ENCODE measurements at regions not wholly inside any gene's neighbourhood (a gene's known extent, or its start where the extent isn't known, plus 50 kb on each side); places are given as distances from the start of the nearest gene placed in this dataset.

DNA sequence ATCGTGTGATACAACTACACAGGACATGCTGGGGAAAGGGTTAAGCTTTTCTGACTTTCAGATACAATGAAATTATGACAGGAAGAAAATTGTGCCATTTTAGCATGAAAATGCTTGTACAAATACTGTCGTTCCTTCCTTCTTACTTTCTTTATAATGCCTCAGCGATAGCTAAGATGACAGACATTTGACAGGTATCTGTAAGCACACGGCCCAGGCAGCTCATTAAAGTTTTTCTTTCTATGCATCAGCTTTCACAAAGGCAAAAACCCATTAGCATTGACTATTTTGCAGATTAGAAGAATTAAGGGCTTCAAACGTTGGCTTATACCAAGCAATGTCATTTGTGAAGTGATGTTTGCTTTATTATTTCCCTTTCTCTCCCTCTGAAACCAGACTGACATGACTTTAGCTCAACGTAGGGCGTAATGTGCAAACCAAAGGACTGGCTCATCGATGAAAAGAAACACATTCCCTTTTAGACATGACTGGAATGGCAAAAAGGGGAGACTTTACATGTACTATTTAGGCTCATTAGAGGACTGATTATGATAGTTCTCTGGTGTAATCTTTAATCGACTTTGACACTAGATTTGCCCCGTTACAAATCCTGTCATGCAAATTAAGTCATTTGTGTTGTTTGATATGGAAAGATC lies 258.4 kb upstream of the SP8 start:
- H3K4me3 ChIP-seq (ENCODE audit: low read length, poor library complexity, severe bottlenecking) = no peak overlapping the region
- H3K9me3 ChIP-seq (ENCODE audit: insufficient read depth, low read depth, low read length) = no peaks in the 10 kb centered on the region
- no peak overlapping the region for H3K9ac ChIP-seq (ENCODE audit: low read depth, low read length, poor library complexity, severe bottlenecking)
- H3K9me2 ChIP-seq (replicated peaks; ENCODE audit: low read depth, low read length) = no peaks in the 10 kb centered on the region
- peaks cover 5% of the 10 kb centered on the region for H3K4me1 ChIP-seq (ENCODE audit: insufficient read depth, low read length, poor library complexity, severe bottlenecking)
- no peaks in the 10 kb centered on the region for H4K20me1 ChIP-seq (ENCODE audit: insufficient read depth, low read length, poor library complexity, severe bottlenecking)
- H3K4me2 ChIP-seq (ENCODE audit: low read depth, low read length, poor library complexity, severe bottlenecking) = no peak overlapping the region
- H3K79me2 ChIP-seq (ENCODE audit: insufficient read depth, low read length) = no peaks in the 10 kb centered on the region
- H3K36me3 ChIP-seq (ENCODE audit: insufficient read depth, low read length) = no peaks in the 10 kb centered on the region
- no peaks in the 10 kb centered on the region for H3K27me3 ChIP-seq (ENCODE audit: insufficient read depth, low read length, poor library complexity, severe bottlenecking)
- no peaks in the 10 kb centered on the region for H3F3A ChIP-seq (ENCODE audit: low read depth)
- TF ChIP-seq, protein P1, sequence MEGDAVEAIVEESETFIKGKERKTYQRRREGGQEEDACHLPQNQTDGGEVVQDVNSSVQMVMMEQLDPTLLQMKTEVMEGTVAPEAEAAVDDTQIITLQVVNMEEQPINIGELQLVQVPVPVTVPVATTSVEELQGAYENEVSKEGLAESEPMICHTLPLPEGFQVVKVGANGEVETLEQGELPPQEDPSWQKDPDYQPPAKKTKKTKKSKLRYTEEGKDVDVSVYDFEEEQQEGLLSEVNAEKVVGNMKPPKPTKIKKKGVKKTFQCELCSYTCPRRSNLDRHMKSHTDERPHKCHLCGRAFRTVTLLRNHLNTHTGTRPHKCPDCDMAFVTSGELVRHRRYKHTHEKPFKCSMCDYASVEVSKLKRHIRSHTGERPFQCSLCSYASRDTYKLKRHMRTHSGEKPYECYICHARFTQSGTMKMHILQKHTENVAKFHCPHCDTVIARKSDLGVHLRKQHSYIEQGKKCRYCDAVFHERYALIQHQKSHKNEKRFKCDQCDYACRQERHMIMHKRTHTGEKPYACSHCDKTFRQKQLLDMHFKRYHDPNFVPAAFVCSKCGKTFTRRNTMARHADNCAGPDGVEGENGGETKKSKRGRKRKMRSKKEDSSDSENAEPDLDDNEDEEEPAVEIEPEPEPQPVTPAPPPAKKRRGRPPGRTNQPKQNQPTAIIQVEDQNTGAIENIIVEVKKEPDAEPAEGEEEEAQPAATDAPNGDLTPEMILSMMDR (conservative IDR thresholded peaks at IDR 0.05; ENCODE audit: low read length) = no peak
- no peak for TF ChIP-seq EZH2phosphoT487 (IDR thresholded peaks at IDR 0.05; ENCODE audit: borderline replicate concordance)
- no peak overlapping the region for H2AFZ ChIP-seq (ENCODE audit: low read length)

DNA sequence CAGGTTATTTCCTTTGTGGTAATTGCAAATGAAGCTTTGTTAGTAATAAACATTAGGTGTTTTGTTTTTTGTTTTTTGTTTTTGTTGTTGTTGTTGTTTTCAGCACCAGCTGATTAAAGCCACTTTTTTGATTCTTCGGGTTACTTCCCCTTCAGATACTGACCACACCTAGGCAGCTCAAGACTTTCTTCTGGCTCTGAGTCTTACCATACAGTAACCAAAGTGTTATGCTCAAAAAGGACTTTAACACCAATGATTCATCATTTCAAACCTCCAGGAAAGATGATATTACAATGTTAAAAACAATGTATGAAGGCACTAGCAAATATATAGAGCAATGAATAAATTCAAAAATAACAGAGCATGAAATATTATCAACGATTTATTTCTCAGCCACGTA lies 265.2 kb upstream of the SP8 start:
- no peak overlapping the region for H3K4me2 ChIP-seq (ENCODE audit: low read depth, low read length, poor library complexity, severe bottlenecking)
- no peak overlapping the region for H3K4me3 ChIP-seq (ENCODE audit: low read length, poor library complexity, severe bottlenecking)
- no peak overlapping the region for H2AFZ ChIP-seq (ENCODE audit: low read length)
- no peaks in the 10 kb centered on the region for H3K36me3 ChIP-seq (ENCODE audit: insufficient read depth, low read length)
- H3K4me1 ChIP-seq (ENCODE audit: insufficient read depth, low read length, poor library complexity, severe bottlenecking) = no peaks in the 10 kb centered on the region
- no peaks in the 10 kb centered on the region for H3K79me2 ChIP-seq (ENCODE audit: insufficient read depth, low read length)
- H3K9me2 ChIP-seq (replicated peaks; ENCODE audit: low read depth, low read length) = no peaks in the 10 kb centered on the region
- H3F3A ChIP-seq (ENCODE audit: low read depth) = no peaks in the 10 kb centered on the region
- TF ChIP-seq, protein P1 (conservative IDR thresholded peaks at IDR 0.05; ENCODE audit: low read length) = no peak
- TF ChIP-seq EZH2phosphoT487 (IDR thresholded peaks at IDR 0.05; ENCODE audit: borderline replicate concordance) = no peak
- H3K9me3 ChIP-seq (ENCODE audit: insufficient read depth, low read depth, low read length) = no peaks in the 10 kb centered on the region
- H3K9ac ChIP-seq (ENCODE audit: low read depth, low read length, poor library complexity, severe bottlenecking) = no peak overlapping the region
- no peaks in the 10 kb centered on the region for H4K20me1 ChIP-seq (ENCODE audit: insufficient read depth, low read length, poor library complexity, severe bottlenecking)
- no peaks in the 10 kb centered on the region for H3K27me3 ChIP-seq (ENCODE audit: insufficient read depth, low read length, poor library complexity, severe bottlenecking)

DNA sequence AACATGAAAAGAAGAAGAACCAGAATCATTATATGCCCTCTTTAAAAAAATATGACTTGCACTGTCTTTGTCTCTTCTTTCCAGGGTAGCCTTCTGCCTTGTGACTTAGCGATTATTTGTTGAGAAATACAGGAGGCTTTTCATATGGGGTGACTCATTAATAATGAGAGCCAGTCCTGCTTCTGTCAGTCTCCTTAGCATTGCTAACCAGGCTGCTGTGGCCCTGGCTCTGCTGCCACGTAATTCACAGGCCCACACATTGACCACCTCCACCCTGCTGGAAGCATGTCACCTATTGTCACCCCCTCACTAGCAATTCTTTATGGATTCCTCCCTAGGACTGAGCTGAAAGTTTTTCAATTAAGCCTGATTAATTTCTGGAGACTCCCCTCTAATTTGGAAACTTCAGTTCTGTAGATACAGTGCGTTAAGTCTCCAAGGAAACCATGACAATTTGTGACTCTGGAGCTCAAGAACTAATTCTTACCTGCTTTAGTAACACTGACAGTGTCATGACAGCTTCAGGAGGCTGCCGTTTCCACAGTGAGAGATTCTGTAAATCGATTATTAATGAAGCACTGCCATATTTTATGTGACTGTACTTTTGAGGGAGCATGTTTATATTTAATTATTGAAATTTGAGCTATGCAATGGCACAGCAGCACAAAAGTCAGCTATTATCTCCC lies 267.9 kb upstream of the SP8 start:
- Histone ChIP-seq H3K36me3 (ENCODE audit: insufficient read depth, low read length) (no peaks in the 10 kb centered on the region), H3K9ac (ENCODE audit: low read depth, low read length, poor library complexity, severe bottlenecking) (no peak overlapping the region), H3K4me1 (ENCODE audit: insufficient read depth, low read length, poor library complexity, severe bottlenecking) (no peaks in the 10 kb centered on the region), H3K9me3 (ENCODE audit: insufficient read depth, low read depth, low read length) (no peaks in the 10 kb centered on the region), H3K4me3 (ENCODE audit: low read length, poor library complexity, severe bottlenecking) (no peak overlapping the region), H4K20me1 (ENCODE audit: insufficient read depth, low read length, poor library complexity, severe bottlenecking) (no peaks in the 10 kb centered on the region), H3K9me2 (replicated peaks; ENCODE audit: low read depth, low read length) (no peaks in the 10 kb centered on the region), H2AFZ (ENCODE audit: low read length) (no peak overlapping the region), H3K27me3 (ENCODE audit: insufficient read depth, low read length, poor library complexity, severe bottlenecking) (no peaks in the 10 kb centered on the region), H3K79me2 (ENCODE audit: insufficient read depth, low read length) (no peaks in the 10 kb centered on the region), H3K4me2 (ENCODE audit: low read depth, low read length, poor library complexity, severe bottlenecking) (no peak overlapping the region), H3F3A (ENCODE audit: low read depth) (no peaks in the 10 kb centered on the region)
- no peak for TF ChIP-seq EZH2phosphoT487 (IDR thresholded peaks at IDR 0.05; ENCODE audit: borderline replicate concordance)
